ENCODE measurements at regions not wholly inside any gene's neighbourhood (a gene's known extent, or its start where the extent isn't known, plus 50 kb on each side); places are given as distances from the start of the nearest gene placed in this dataset.
"Not testable (repeated sequence)": the region's sequence is repeated elsewhere in the genome, so short reads cannot be mapped to it uniquely, and the experiment has no call there.

DNA sequence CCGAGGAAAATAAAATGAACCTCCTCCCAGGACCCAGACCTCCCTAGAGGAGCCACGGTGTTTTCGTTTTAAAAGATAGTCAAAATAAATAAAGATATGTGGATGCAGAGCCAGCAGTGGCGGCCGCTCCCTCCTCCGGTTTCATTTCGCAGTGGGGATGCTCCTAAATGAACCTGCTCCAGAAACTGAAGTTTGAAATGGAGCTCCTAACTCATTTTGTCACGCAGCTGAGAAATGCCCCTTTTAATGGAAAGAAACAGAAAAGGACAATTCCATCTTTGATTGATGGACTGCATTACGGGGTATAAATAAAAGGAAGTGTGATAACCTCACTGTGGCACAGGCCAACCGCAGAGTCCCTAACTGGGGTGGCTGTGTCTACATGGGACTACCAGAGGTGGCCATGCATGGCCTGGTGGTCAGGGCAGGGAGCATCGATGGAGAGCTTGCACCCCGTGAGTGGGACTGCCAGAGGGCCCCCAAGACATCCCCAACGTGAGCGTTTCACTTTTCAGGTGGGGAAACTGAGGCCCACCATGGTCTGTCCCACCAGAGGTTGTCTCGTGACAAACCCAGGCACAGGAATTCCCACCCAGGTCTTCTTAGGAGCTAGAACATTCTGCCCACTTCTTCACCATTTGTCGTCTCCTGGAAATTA lies 426.6 kb downstream of the BRD1 start:
- no peak for DNase-seq

DNA sequence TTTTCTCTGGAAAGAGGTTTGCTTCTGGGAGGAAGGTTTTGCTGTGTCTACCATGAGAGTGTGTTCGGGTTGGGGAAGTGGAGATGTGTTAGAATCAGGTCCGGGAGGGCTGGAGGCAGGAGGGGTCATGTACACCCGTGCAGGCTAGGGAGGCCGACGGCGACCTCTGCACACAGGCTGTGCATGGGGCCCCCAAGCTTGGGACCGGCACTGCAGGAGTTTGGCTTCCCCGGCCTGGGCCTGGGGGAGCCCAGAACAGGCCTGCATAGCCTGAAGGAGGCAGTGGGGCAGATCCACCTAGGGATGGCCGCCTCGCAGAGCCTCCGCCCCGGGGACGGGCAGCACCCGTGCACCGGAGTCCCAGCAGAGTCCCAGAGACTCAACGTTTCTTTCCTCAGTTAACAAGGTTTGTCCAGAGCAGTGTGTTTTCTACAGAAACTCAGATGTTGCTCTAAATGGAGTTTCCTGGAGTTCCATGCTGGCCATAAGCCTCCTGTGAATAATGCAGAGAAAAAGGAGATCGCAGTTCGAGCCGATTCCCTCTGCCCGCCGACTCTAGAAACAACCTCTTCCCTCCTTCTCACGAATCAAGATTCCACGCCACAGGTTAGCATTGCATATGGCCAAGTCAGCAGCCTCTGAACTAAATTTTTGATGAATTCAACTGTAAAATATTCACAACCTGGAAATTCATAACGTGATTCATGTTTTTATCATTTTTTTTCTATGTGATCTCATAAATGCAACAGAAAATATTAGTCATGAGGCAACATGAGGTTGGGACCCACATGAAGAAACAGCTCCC lies 427.3 kb downstream of the BRD1 start:
- no peak for DNase-seq

DNA sequence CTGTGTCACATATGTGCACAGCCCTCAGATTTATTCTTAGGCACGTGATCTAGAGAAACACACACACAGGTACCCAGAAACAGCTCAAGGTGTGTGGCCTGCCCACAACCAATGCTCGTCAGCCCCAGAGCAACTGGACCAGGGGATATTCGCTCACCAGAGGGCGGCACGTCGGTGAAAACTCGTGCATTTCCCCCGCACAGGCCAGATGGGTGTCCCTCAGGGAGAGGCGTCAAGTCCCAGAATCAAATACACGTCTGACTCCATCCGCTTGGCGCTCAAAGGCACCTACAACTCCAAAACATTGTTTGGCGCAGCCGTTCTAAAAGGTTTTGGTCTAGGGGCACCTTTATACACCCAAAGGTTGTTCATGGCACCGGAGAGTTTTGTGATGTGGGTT lies 429.0 kb downstream of the BRD1 start:
- DNase-seq = no peak

GRCh38 chr22:49398115-49398514 lies 429.6 kb downstream of the BRD1 start:
- no peak for DNase-seq

GRCh38 chr22:49396817-49397216 lies 430.9 kb downstream of the BRD1 start:
- DNase-seq = no peak

- no peak for DNase-seq
Observed at GRCh38 chr22:49395617-49396016, 432.1 kb downstream of the BRD1 start.

GRCh38 chr22:49395062-49395461 lies 432.6 kb downstream of the BRD1 start:
- DNase-seq = not testable (repeated sequence)

DNA sequence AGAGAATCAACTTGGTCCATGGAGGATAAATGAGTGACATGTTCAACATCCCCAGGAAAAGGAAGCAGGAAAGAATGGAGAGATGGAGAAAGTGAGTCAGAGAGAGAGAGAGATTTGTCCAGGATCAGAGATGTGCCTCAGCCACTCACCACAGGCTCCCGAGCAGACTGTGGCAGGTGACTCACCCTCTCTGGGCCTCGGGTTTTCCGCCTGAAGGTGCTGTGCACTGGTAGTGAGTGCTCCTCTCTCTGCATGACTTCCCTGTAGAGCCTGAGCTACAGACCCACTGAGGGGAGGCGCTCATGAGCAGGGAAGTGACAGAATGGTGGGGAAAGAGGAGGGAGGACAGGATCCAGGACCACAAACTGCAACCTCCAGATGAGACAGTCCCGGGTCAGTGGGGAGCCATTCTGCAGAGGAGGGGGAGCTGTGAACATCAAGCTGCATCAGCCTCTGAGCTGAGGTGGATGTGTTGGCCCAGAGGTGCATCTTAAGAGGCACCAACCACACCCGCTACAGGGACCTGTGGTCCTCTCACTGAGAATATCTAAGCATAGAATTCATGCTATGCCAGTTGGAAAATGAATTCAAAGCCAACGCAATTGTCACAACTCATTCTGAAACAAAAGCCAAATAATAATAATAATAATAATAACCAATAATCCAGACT lies 433.4 kb downstream of the BRD1 start:
- DNase-seq = no peak

- no peak for DNase-seq
Observed at GRCh38 chr22:49393526-49393925, 434.1 kb downstream of the BRD1 start.

- DNase-seq = no peak
Observed at GRCh38 chr22:49392841-49393510, 434.7 kb downstream of the BRD1 start.

GRCh38 chr22:49392247-49392646 lies 435.4 kb downstream of the BRD1 start:
- no peak for DNase-seq

DNA sequence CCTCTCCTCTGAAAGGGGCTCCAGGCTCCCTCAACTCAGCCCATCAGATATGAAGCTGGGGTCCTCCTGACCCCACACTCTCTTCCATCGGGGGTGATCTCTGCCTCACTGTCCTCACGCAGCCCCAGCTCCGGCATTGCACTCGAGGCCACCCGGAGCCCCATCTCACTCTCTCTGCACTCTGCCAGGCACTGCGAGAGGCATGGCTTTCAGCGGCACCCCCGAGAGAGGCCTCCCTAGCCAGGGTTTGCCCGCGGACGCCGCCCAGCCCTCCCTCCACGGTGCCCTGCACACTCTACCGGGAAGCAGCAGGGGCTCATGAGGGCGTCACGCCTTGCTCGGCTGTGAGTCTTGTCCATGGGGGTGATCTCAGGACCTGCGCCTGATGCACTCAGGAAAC lies 436.2 kb downstream of the BRD1 start:
- no peak for DNase-seq

DNA sequence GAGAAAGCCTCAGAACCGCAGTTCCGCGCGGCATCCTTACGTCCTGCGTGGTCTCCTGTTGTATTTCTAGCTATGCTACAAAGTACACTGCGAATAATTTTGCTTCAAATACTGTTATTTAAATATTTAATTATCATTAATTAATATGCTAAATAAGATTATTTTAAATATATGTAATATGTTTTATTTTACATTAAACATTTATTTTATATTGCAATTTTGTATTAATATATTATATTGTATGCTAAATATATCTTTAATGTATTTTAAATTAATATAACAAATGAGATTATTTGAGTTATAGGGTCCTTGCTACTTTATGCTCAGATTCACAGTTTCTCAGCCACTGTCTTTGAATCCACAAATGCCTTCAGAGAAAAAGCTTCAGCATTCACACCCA lies 436.7 kb downstream of the BRD1 start:
- DNase-seq = no peak

DNA sequence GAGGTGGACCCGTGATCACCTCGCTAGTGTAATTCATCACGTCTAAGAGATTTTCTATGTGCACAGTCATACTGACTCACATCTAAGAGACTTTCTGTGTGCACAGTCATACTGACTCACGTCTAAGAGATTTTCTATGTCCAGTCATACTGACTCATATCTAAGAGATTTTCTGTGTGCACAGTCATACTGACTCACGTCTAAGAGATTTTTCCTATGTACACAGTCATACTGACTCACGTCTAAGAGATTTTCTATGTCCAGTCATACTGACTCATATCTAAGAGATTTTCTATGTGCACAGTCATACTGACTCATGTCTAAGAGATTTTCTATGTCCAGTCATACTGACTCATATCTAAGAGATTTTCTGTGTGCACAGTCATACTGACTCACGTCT lies 443.8 kb downstream of the BRD1 start:
- DNase-seq = not testable (repeated sequence)

- DNase-seq = no peak
Observed at GRCh38 chr22:49382451-49382735, 445.3 kb downstream of the BRD1 start.

- no peak for DNase-seq
Observed at GRCh38 chr22:49381595-49382450, 445.9 kb downstream of the BRD1 start.

GRCh38 chr22:49380828-49381114 lies 446.9 kb downstream of the BRD1 start:
- peak; percentile 51 for DNase-seq

GRCh38 chr22:49380095-49380827 lies 447.4 kb downstream of the BRD1 start:
- DNase-seq = peak; percentile 51

- no peak for DNase-seq
Observed at GRCh38 chr22:49377306-49377705, 450.4 kb downstream of the BRD1 start.

DNA sequence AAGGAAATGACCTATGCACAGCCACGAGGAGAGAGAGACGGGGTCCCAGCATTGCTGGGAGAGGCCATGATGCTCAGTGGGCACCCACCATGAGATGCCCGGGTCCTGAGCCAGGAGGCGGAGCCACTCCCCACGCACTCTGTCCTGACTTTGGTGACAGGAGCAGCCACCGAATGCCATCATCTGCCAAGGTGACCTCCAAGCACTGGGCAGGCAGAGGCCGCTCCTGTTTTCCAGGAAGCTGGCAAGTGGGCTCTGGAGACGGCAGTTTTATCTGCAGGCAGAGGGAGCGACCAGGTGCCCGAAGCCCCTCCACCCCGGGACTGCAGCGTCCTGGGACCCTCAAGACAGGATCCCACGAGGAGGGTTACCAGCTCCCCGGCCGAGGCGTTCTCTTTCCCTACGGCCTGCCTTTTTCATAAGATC lies 453.9 kb downstream of the BRD1 start:
- DNase-seq = no peak

GRCh38 chr22:49373289-49373666 lies 454.4 kb downstream of the BRD1 start:
- DNase-seq = no peak
